Retinal pigment epithelial cell (primary cell): ENCODE measurements at regions not wholly inside any gene's neighbourhood (a gene's known extent, or its start where the extent isn't known, plus 50 kb on each side); places are given as distances from the start of the nearest gene placed in this dataset.
"Not testable (repeated sequence)": the region's sequence is repeated elsewhere in the genome, so short reads cannot be mapped to it uniquely, and the experiment has no call there.

Experiments used
- DNase-seq: peaks from one replicate; pipeline ENCODE4 v3.0.0-alpha.2; 2010; ENCODE audit warnings: low read depth
- H3K4me3 ChIP-seq: 2 replicates; pipeline ENCODE4 v1.5.1; 2011; ENCODE audit warnings: mild to moderate bottlenecking, low read length, control low read depth, moderate library complexity
- CTCF ChIP-seq: conservative IDR thresholded peaks from 2 replicates; pipeline ENCODE4 v1.5.1; 2011; ENCODE audit warnings: low read depth, low read length, control low read depth, inconsistent platforms

GRCh38 chr12:131533139-131533538 lies 177.8 kb upstream of the SFSWAP start:
- TF ChIP-seq CTCF: no peak
- no peak for DNase-seq
- no peak overlapping the region for H3K4me3 ChIP-seq

DNA sequence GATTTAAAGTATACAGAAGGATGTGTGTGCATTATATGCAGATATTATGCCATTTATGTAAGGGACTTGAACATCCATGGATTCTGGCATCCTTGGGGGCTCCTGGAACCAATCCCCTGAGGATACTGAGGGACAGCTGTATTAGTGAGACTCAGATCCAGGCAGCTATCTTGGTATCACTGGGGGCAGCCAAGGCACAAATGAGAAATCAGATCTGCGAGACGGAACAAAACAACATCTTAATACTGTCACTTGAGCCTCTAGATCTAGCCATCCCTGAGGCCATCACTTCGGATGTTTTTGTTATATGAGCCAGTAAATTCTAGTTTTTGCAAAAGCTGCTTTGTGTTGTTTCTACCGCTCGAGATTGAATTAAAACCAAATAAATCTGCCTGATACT lies 175.1 kb upstream of the SFSWAP start:
- no peak for TF ChIP-seq CTCF
- H3K4me3 ChIP-seq: no peak overlapping the region
- DNase-seq: no peak

DNA sequence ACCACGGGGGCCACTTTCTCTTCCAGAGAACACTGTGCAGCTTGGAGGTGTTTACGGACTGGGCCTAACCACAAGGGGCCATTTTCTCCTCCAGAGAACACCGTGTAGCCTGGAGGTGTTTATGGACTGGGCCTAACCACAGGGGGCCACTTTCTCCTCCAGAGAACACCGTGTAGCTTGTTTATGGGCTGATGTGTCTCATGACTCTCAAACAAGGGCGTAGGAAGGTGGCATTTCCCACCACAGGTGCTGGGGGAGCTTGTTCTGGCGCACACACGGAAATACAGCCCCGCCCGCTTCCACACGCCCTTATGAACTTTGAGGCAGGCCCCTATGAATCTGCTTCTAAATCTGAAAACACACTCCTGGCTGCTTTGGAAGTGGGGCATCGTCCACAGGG lies 174.6 kb upstream of the SFSWAP start:
- TF ChIP-seq CTCF: no peak

GRCh38 chr12:131536766-131537165 lies 174.1 kb upstream of the SFSWAP start:
- no peak for DNase-seq
- TF ChIP-seq CTCF: no peak
- H3K4me3 ChIP-seq: no peak overlapping the region

More for the DNA sequence above, 174.6 kb upstream of the SFSWAP start:
- no peak for DNase-seq
- no peak overlapping the region for H3K4me3 ChIP-seq

- no peak for DNase-seq
- no peak for TF ChIP-seq CTCF
- H3K4me3 ChIP-seq: no peak overlapping the region
These were observed 173.5 kb upstream of the SFSWAP start for GRCh38 chr12:131537267-131537958.

GRCh38 chr12:131539381-131539780 lies 171.5 kb upstream of the SFSWAP start:
- H3K4me3 ChIP-seq: no peak overlapping the region
- no peak for DNase-seq
- no peak for TF ChIP-seq CTCF

DNA sequence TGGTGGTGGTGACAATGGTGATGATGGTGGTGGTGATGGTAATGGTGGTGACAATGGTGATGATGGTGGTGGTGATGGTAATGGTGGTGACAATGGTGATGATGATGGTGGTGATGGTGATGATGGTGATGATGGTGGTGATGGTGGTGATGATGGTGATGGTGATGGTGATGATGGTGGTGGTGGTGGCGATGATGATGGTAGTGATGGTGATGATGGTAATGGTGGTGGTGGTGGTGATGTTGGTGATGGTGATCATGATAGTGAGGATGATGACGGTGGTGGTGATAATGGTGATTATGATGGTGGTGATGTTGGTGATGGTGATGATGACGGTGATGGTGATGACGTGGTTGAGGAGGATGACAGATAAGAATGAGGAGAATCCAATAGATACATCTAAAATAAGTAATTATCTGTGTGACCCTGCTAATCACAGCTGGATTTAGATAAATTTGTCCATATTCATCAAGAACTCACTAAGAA lies 170.7 kb upstream of the SFSWAP start:
- no peak overlapping the region for H3K4me3 ChIP-seq
- DNase-seq: no peak
- no peak for TF ChIP-seq CTCF

DNA sequence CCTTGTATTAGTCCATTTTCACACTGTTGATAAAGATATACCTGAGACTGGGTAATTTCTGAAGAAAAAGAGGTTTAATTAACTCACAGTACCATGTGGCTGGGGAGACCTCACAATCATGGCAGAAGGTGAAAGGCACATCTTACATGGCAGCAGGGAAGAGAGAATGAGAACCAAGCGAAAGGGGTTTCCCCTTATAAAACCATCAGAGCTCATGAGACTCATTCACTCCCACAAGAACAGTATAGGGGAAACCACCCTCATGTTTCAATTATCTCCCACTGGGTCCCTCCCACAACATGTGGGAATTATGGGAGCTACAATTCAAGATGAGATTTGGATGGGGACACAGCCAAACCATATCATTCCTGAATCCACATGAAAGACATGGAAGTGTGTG lies 169.4 kb upstream of the SFSWAP start:
- DNase-seq, H3K4me3 ChIP-seq: not testable (repeated sequence)
